ENCODE measurements at regions not wholly inside any gene's neighbourhood (a gene's known extent, or its start where the extent isn't known, plus 50 kb on each side); places are given as distances from the start of the nearest gene placed in this dataset.

DNA sequence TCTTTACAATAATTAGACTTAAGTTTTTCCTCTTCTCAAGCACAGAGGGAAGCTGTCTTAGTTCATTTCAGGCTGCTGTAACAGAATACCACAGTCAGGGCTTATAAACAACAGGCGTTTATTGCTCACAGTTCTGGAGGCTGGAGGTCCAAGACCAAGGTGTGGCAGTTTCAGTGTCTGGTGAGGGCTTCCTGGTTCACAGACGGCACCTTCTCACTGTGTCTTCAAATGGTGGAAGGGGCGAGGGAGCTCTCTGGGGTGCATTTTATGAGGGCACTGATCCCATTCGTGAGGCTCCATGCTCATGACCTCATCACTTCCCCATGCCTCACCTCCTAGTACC, 115.7 kb upstream of the MXRA5 start:
- H3K4me3 ChIP-seq (ENCODE audit: low read depth in 1 of 3, low read length in 3 of 3), result no peak overlapping the region
- TF ChIP-seq HNF4G (IDR thresholded peaks at IDR 0.05), result no peak
- TF ChIP-seq FOXA1 (IDR thresholded peaks at IDR 0.05), result no peak
- no peak for TF ChIP-seq RXRA (IDR thresholded peaks at IDR 0.05)
- TF ChIP-seq, protein P1, sequence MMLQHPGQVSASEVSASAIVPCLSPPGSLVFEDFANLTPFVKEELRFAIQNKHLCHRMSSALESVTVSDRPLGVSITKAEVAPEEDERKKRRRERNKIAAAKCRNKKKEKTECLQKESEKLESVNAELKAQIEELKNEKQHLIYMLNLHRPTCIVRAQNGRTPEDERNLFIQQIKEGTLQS (IDR thresholded peaks at IDR 0.05), result no peak
- no peak for TF ChIP-seq SP1 (IDR thresholded peaks at IDR 0.05)
- TF ChIP-seq YY1 (IDR thresholded peaks at IDR 0.05), result no peak
- no peak for TF ChIP-seq GABPA (IDR thresholded peaks at IDR 0.05 in 1 of 2, conservative IDR thresholded peaks at IDR 0.05 in 1 of 2)
- TF ChIP-seq, protein P2, sequence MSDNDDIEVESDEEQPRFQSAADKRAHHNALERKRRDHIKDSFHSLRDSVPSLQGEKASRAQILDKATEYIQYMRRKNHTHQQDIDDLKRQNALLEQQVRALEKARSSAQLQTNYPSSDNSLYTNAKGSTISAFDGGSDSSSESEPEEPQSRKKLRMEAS (IDR thresholded peaks at IDR 0.05), result no peak
- no peaks in the 10 kb centered on the region for H3K9me3 ChIP-seq (ENCODE audit: control insufficient read depth in 4 of 4, low read length in 3 of 4)
- H3K27ac ChIP-seq (ENCODE audit: low read depth in 1 of 2, low read length in 2 of 2), result no peak overlapping the region
- no peaks in the 10 kb centered on the region for H3K4me1 ChIP-seq (ENCODE audit: control insufficient read depth in 4 of 4, insufficient read depth in 4 of 4, low read length in 3 of 4)
- H3K27me3 ChIP-seq (ENCODE audit: control insufficient read depth in 4 of 4, insufficient read depth in 4 of 4, low read length in 3 of 4), result no peaks in the 10 kb centered on the region
- H3K9ac ChIP-seq (ENCODE audit: low read depth in 1 of 2, low read length in 2 of 2), result no peak overlapping the region
- DNase-seq (ENCODE audit: low spot score), result no peak
- H3K36me3 ChIP-seq (ENCODE audit: control insufficient read depth in 4 of 4, insufficient read depth in 3 of 4, low read depth in 1 of 4, low read length in 3 of 4), result no peaks in the 10 kb centered on the region
- WGBS, result 56% methylated on average over 4 of the region's 4 CpGs

DNA sequence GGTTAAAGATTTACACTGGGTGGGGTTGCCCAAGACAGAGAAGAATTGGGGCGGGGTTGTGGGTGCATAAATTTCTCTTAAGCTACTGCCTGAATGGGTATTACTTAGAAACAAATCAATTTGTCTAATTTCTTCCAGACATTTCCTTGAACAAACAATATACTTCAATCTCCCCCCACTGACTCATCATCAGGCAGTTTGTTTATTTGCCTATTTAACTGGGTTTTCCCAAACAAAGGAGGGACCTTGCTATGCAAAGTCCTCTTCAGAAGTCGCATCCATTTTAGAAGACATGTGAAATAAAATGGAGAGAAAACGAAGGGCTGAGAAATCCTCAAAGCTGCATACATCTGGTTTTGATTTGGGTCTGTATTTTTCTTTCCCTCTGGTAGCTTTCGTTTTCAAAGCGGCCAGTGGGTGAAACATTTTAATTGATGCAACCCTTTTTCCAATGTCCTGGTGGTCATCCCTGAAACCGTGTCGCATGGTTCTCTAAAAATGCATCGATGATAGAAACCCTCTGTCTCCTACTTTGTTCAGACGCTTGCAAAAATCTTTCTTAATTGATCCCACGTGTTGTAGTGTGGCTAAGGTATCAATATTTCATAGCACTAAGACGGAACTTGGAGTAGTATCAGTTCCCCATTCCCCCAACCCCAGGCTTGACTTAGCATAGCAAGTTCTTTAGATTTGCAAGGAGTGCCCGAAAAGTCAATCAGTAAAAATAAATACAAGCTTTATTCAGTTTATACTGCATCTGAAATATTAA, 115.1 kb upstream of the MXRA5 start:
- no peak for DNase-seq (ENCODE audit: low spot score)
- TF ChIP-seq NR2F2 (IDR thresholded peaks at IDR 0.05), result no peak
- TF ChIP-seq FOXA1 (IDR thresholded peaks at IDR 0.05), result no peak
- no peak for TF ChIP-seq YY1 (IDR thresholded peaks at IDR 0.05)
- TF ChIP-seq, protein P3, sequence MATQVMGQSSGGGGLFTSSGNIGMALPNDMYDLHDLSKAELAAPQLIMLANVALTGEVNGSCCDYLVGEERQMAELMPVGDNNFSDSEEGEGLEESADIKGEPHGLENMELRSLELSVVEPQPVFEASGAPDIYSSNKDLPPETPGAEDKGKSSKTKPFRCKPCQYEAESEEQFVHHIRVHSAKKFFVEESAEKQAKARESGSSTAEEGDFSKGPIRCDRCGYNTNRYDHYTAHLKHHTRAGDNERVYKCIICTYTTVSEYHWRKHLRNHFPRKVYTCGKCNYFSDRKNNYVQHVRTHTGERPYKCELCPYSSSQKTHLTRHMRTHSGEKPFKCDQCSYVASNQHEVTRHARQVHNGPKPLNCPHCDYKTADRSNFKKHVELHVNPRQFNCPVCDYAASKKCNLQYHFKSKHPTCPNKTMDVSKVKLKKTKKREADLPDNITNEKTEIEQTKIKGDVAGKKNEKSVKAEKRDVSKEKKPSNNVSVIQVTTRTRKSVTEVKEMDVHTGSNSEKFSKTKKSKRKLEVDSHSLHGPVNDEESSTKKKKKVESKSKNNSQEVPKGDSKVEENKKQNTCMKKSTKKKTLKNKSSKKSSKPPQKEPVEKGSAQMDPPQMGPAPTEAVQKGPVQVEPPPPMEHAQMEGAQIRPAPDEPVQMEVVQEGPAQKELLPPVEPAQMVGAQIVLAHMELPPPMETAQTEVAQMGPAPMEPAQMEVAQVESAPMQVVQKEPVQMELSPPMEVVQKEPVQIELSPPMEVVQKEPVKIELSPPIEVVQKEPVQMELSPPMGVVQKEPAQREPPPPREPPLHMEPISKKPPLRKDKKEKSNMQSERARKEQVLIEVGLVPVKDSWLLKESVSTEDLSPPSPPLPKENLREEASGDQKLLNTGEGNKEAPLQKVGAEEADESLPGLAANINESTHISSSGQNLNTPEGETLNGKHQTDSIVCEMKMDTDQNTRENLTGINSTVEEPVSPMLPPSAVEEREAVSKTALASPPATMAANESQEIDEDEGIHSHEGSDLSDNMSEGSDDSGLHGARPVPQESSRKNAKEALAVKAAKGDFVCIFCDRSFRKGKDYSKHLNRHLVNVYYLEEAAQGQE (IDR thresholded peaks at IDR 0.05), result no peak
- no peak for TF ChIP-seq HNF4A (conservative IDR thresholded peaks at IDR 0.05)
- TF ChIP-seq GABPA (IDR thresholded peaks at IDR 0.05 in 1 of 2, conservative IDR thresholded peaks at IDR 0.05 in 1 of 2), result no peak
- Histone ChIP-seq H3K36me3 (ENCODE audit: control insufficient read depth in 4 of 4, insufficient read depth in 3 of 4, low read depth in 1 of 4, low read length in 3 of 4) (no peaks in the 10 kb centered on the region), H3K4me3 (ENCODE audit: low read depth in 1 of 3, low read length in 3 of 3) (no peak overlapping the region), H3K9ac (ENCODE audit: low read depth in 1 of 2, low read length in 2 of 2) (no peak overlapping the region), H3K27ac (ENCODE audit: low read depth in 1 of 2, low read length in 2 of 2) (no peak overlapping the region), H3K9me3 (ENCODE audit: control insufficient read depth in 4 of 4, low read length in 3 of 4) (no peaks in the 10 kb centered on the region), H3K4me1 (ENCODE audit: control insufficient read depth in 4 of 4, insufficient read depth in 4 of 4, low read length in 3 of 4) (no peaks in the 10 kb centered on the region), H3K27me3 (ENCODE audit: control insufficient read depth in 4 of 4, insufficient read depth in 4 of 4, low read length in 3 of 4) (no peaks in the 10 kb centered on the region)
- WGBS, result 70% methylated on average over 12 of the region's 12 CpGs

DNA sequence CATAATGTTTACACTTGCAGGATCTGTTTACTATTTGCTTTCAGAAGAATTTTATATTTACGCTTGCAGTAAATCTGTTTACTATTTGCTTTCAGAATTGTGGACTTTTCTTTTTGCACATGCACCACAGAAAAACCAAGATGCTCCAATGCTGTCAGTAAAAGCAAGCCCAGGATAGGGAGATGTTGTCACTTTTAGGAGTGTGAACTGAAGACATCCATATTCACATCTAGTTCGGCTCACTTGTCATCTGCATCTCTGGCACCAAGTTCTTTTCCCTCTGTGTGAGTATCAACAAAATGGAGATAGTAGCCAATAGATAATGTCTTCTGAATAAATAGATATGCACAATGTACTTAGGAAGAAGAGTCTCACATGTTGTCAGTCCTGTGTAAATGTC, 109.3 kb upstream of the MXRA5 start:
- Histone ChIP-seq H3K4me3 (ENCODE audit: low read depth in 1 of 3, low read length in 3 of 3) (no peak overlapping the region), H3K27me3 (ENCODE audit: control insufficient read depth in 4 of 4, insufficient read depth in 4 of 4, low read length in 3 of 4) (no peaks in the 10 kb centered on the region), H3K9me3 (ENCODE audit: control insufficient read depth in 4 of 4, low read length in 3 of 4) (no peaks in the 10 kb centered on the region), H3K36me3 (ENCODE audit: control insufficient read depth in 4 of 4, insufficient read depth in 3 of 4, low read depth in 1 of 4, low read length in 3 of 4) (no peaks in the 10 kb centered on the region), H3K9ac (ENCODE audit: low read depth in 1 of 2, low read length in 2 of 2) (no peak overlapping the region), H3K4me1 (ENCODE audit: control insufficient read depth in 4 of 4, insufficient read depth in 4 of 4, low read length in 3 of 4) (no peaks in the 10 kb centered on the region), H3K27ac (ENCODE audit: low read depth in 1 of 2, low read length in 2 of 2) (no peak overlapping the region)
- TF ChIP-seq JUND (IDR thresholded peaks at IDR 0.05) (no peak), YY1 (IDR thresholded peaks at IDR 0.05) (no peak), TAF1 (conservative IDR thresholded peaks at IDR 0.05) (no peak), SP1 (IDR thresholded peaks at IDR 0.05) (no peak), RAD21 (IDR thresholded peaks at IDR 0.05) (no peak), HNF4G (IDR thresholded peaks at IDR 0.05) (no peak)
- TF ChIP-seq, protein P2 (IDR thresholded peaks at IDR 0.05), result no peak
- TF ChIP-seq, protein P4, sequence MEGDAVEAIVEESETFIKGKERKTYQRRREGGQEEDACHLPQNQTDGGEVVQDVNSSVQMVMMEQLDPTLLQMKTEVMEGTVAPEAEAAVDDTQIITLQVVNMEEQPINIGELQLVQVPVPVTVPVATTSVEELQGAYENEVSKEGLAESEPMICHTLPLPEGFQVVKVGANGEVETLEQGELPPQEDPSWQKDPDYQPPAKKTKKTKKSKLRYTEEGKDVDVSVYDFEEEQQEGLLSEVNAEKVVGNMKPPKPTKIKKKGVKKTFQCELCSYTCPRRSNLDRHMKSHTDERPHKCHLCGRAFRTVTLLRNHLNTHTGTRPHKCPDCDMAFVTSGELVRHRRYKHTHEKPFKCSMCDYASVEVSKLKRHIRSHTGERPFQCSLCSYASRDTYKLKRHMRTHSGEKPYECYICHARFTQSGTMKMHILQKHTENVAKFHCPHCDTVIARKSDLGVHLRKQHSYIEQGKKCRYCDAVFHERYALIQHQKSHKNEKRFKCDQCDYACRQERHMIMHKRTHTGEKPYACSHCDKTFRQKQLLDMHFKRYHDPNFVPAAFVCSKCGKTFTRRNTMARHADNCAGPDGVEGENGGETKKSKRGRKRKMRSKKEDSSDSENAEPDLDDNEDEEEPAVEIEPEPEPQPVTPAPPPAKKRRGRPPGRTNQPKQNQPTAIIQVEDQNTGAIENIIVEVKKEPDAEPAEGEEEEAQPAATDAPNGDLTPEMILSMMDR (IDR thresholded peaks at IDR 0.05; ENCODE audit: low read depth, low read length, missing input control), result no peak
- TF ChIP-seq, protein P3 (IDR thresholded peaks at IDR 0.05), result no peak
- WGBS, result 67% methylated on average over 2 of the region's 2 CpGs
- DNase-seq (ENCODE audit: low spot score), result no peak

Measured in liver (tissue), 8 donors.